Right lobe of liver (tissue), 4 donors: ENCODE measurements at regions not wholly inside any gene's neighbourhood (a gene's known extent, or its start where the extent isn't known, plus 50 kb on each side); places are given as distances from the start of the nearest gene placed in this dataset.
"Not testable (repeated sequence)": the region's sequence is repeated elsewhere in the genome, so short reads cannot be mapped to it uniquely, and the experiment has no call there.

Experiments used
- CTCF ChIP-seq, 4 donors: fragments of 200-600 bp in 3 of 4; fragments of 450-650 bp in 1 of 4; IDR thresholded peaks; one replicate each; pipeline versions ENCODE4 v1.5.1 to v1.8.0; 2016 to 2022; ENCODE audit warnings: antibody characterized with exemption in 4 of 4, mild to moderate bottlenecking in 2 of 4
- POLR2A ChIP-seq: fragments of 450-650 bp; IDR thresholded peaks from one replicate; pipeline ENCODE4 v1.6.1; 2017; ENCODE audit warnings: antibody characterized with exemption, mild to moderate bottlenecking
- donor health status: DM: no; HTN: no; CAD: no.
- donor health status: DM: no; HTN: no; CAD: no.
- donor health status: DM: no; HTN: yes; CAD: no.

- not testable (repeated sequence) for TF ChIP-seq POLR2A; CTCF (IDR thresholded peaks at IDR 0.05)
Observed at GRCh38 chr20:29876084-29876910, 1381.2 kb upstream of the DEFB115 start.
